HK-2 (cell line): ENCODE measurements at regions not wholly inside any gene's neighbourhood (a gene's known extent, or its start where the extent isn't known, plus 50 kb on each side); places are given as distances from the start of the nearest gene placed in this dataset.
"Not testable (repeated sequence)": the region's sequence is repeated elsewhere in the genome, so short reads cannot be mapped to it uniquely, and the experiment has no call there.

Source experiments
- DNase-seq: peaks from one replicate; pipeline ENCODE4 v3.0.0-alpha.2; 2018; ENCODE audit not compliant: unreplicated experiment

DNA sequence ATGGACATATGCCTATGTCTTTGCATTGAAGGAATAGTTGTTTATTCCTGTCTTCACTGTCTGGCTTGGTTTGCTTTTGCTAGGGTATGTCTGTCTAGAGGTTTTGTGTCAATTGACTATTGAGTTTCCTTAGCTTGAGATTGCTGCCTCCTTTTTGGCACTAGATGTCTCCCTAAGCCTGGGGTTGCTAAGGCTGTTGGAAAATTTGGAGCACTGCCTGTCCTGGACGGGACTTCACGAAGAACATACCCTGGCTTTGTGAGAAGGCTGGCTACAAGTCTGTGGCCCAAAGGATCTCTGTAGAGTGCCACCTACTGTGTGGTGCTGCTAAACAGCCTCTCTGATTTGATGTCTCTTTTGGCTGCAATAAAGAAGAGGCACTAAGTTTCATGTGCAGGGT, 183.8 kb upstream of the NUDT10 start:
- DNase-seq = no peak

DNA sequence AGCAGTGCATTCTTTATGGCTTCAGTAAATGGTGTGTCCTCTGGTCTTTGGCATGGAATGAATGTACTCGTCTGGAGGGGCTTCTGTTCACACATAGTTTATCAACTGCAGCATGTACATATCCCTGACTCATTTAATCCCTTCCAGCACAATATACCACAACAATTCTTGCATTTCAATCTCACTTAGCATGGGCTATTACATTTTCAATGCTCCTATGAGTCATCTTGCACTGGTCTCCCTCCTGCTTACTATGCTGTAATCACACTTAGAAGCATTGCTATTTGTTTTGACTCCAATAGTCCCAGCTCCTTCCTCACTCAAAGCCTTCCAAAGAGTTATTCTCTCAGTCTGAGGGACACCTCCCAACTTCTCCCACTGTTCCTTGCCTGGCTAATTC, 180.9 kb upstream of the NUDT10 start:
- no peak for DNase-seq

DNA sequence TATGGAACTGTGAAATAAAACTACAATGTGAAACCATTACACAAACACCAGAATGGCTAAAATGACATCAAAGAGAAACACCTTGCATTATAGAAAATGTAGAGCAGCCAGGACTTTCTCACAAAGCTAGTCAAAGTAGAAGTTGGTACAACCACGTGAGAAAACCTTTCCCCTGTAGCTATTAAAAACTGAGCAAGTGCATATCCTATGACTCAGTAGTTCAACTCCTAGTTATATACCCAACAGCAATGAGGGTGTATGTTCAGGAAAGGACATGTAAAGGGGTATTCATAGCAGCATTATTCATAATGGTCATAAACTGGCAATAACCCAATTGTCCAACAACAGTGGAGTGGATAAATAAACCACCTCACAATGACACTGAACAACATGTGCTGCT, 177.5 kb upstream of the NUDT10 start:
- no peak for DNase-seq

DNA sequence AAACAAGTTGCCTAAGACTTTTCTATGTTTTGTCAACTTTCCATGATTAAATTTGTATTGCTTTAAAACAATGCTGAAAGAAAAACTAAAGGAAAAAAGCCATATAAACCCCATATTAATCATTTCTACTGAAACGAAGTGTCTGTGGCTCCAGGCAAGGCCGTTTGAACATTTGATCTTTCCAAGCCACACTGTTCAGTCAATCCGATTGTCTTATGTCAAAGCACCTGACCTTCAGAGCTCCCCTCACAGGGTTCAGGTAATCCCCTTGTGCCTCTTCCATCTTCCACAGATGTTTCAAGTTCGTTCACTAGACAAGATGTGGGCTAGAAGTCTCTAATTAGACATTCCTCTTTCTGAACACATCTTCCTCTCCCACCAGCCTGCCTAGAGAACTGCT, 177.1 kb upstream of the NUDT10 start:
- no peak for DNase-seq

DNA sequence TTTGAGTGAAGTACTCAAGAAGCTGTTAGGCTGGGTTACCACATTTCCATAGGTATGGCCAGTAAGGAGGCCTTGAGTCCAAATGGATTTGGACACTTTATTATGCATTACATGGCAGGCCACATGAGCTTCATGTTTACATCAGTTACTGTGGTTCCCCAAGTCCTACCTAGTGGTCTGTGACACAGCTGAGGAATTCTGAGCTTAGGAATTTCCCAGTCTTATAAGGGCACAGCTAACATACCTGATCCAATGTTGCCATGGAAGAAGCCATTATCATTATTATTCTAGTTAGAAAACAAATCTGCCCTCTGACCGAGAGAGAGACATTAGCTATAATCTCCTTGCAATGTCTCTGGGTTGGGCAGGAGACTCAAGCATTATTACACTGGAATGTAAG, 174.4 kb upstream of the NUDT10 start:
- no peak for DNase-seq

DNA sequence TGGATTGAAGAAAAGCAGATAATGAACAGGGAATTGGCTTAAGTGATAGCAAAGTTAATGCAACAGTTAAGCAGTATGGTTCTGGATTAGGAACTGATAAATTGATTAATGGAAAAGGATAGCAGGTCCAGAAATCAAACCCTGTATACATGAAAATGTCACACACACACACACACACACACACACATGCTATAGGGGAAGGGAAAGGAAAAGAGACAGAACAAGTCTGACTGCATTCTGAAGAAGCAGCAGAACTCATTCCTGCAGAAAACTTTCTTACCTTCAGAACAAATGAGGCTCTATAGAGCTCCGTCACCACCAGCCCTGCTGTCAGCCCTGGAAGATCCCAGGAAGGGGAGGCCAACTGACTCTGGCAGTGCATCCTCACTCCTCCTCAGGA, 173.2 kb upstream of the NUDT10 start:
- DNase-seq = not testable (repeated sequence)

DNA sequence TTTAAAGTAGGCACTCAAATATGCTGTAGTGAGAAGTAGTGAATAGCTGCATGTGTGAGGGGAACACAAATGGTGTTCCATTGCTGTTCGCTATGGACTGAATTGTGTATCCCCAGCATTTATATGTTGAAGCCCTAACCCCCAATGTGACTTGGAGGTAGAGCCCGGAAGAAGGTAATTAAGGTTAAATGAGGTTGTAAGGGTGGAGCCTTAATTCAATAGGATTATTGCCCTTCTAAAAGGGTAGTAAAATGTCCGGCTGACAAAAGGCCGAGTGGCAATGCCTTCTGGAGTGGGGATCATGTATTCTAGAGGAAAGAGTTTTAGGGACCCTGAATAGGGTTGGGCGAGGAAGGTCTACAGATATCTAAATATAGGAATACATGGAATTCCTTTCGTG, 168.9 kb upstream of the NUDT10 start:
- no peak for DNase-seq

DNA sequence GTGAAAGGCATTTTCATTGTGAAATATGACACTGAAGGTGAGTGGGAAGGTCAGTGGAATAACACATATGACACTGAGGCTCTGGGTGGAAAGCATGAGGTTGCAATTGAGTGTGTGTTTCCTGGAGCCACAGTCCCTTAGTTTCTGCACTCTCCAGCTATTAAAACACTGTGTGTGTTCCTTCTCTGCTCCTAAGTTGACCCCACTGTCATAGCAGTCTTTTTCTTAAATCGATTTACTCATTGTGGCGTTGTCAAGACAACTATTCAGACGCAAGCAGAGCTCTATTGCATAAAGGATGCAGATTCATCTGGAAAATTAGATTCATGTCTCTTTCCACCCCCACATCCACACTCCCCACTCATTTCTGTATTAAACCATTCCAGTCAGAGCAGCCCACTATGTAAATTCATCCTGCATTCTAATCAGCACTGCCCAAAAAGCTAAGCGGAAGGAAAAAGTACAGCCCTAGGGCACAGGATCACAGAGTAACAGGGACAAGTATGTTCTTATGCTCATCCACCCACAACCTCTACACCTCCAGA, 154.2 kb upstream of the NUDT10 start:
- not testable (repeated sequence) for DNase-seq

DNA sequence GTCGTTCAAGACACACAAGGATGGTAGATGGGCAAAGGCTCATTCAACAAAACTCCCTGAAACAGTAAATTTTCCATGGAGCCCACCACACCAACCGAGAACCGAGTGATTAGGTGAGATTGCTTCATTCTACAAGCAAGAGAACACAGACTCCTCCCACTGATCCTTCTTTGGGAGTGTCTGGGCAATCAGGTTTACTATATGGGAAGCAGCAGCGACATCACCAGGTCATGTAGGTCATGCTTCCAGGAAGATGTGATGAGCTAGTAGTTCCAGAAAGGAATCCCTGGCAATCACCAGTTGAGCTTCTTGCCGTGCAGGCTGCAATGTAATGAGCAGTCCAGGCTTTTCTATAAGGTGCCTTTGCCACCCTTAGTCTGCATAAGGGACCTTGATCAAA, 152.8 kb upstream of the NUDT10 start:
- not testable (repeated sequence) for DNase-seq

DNA sequence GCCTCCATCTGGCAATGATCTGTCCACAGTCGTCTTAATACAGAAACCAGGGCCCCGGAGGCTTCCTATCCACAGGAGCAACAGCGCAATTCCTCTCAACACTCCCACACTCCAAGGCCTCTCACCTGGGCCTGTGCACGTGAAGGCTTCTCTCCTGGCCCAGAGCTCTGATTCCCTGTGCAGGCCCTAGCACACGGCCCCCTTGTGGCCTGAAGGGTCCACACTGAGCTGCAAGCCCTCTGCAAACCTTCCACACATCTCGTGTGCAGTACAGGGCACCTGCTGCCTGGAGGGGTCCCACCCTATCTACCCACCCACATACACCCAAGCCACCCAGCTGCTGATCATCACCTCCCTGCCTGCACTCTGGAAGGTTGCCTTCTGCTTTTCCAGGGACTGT, 150.1 kb upstream of the NUDT10 start:
- DNase-seq = no peak

DNA sequence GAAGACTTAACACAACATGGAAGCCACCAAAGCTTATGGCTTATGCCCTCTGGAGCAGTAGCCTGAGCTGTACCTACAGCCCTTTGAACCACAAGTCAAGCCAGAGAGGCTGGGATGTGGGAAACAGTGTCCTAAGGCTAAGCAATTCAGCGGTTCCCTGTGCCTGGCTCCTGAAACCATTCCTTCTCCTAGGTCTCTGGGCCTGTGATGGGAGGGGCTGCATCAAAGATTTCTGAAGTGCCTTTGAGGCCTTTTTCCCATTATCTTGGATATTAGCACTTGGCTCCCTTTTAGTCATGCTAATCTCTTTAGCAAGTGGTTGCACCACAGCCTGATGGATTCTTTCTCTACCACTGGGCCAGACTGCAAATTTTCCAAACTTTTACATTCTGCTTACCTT, 140.5 kb upstream of the NUDT10 start:
- no peak for DNase-seq

DNA sequence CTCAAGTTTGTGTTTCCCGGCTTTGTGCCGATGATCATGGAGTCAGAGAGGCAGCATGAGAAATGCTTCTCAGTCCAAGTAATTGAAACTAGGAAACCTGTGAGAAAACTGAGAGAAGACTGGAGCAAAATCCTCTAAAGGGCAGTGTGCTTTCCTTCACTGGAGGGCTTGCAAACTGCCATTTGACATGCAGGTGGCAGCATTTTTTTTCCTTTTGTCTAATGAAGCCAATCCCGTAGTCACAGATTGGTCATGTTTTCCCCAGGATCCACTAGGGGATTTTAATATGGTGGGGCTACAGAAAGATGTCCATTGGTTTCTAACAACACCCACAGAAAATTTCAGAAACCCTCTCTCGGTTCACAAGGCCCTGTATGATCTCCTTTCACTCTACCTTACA, 117.4 kb upstream of the NUDT10 start:
- no peak for DNase-seq

DNA sequence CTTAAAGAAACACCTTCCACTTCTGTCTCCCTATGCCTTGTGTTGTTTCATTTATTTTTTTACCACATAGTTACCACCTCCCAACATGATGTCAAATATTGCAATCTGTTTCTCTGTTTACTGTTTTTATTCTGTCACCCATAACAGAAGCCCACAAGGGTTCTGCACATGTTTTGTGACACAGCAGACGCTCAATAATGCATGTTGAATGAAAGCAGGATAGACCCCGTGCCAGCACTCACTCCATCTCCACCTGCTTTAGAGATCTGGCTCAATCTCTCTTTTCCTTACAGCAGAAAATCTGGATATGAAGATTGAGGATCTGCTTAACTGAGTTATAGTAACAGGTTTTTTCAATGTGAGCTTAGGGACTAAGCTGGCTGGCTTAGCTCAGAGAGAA, 116.8 kb upstream of the NUDT10 start:
- DNase-seq = no peak

DNA sequence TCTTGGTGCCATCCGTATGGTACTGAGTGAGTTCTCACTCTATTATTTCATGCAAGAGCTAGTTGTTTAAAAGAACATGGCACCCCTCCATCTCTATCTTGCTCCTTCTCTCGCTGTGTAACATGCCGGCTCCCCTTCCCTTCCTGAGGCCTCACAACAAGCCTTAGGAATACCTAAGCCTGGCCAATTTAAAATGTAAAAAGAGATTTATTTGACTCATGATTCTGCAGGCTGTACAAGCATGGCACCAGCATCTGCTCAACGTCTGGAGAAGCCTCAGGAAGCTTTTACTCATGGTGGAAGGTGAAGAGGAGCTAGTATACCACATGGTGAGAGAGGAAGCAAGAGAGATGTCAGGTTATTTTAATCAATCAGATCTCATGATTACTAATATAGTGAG, 90.4 kb upstream of the NUDT10 start:
- DNase-seq = no peak

DNA sequence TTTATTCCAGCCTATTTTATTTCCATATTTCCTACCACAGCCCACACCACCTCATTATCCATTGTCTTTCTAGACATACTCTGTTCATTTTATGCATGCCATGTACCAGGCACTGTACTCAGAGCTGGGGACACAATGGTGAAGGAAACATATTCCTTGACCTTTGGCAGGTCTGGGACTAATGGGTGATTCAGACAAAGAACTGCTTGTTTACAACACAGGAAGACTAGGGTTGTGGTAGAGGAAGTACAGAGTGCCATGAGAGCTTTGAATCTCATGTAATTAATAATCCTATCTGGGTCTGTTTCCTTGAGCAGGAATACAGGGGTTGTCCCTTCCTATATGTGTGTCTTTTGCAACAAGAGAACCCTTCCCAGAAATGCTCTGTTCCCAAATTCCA, 75.1 kb upstream of the NUDT10 start:
- no peak for DNase-seq

DNA sequence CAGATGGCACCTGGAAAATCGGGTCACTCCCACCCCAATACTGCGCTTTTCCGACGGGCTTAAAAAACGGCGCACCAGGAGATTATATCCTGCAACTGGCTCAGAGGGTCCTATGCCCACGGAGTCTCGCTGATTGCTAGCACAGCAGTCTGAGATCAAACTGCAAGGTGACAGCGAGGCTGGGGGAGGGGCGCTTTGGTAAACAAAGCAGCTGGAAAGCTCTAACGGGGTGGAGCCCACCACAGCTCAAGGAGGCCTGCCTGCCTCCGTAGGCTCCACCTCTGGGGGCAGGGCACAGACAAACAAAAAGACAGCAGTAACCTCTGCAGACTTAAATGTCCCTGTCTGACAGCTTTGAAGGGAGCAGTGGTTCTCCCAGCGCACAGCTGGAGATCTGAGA, 70.4 kb upstream of the NUDT10 start:
- DNase-seq = not testable (repeated sequence)

DNA sequence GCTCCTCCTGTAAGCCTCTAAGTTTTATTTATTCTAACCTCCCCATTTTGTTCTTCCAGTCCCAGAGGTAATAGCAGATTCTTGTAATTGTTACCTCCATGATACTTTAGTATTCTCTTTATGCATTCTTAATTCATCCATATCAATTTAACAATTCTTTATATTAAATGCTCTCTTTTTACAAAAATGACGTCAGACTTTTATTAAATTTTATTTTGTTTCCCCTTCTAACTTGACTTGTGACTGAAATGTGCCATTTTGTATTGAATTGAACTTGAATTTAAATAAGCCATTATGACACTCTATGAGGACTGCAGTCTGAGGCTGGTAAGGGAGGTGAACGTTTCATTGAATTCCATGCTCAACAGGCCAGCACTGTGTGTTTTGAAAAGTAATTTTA, 60.0 kb upstream of the NUDT10 start:
- DNase-seq = no peak

DNA sequence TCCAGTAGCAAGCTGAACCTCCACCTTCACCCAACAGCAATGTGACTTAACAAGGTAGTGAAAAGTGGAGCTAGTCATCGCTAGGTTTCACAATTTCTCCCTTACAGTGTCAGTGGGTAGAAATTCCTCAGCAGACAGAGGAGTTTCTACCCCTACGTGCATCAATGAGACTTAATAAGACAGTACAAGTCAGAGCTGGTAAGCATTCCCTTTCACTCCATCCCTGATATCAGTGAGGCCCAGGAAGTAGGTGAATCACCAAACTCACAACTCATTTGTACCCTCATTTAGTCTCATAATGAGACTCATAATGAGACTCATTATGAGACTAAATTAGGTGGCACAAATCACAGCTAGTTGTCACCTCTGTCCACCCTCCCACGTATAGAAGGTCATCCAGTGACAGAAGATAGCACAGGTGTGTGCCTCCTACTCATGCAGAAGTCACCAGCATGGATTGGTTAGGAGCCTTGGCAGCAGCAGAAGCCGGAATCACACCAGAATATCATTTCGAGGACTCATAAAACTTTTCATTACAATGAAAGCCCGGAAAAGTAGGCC, 50.8 kb upstream of the NUDT10 start:
- no peak for DNase-seq
